HL-60 (cell line): ENCODE measurements at regions not wholly inside any gene's neighbourhood (a gene's known extent, or its start where the extent isn't known, plus 50 kb on each side); places are given as distances from the start of the nearest gene placed in this dataset.

ENCODE experiments used
- POLR2AphosphoS5 ChIP-seq: IDR thresholded peaks from 2 replicates; pipeline ENCODE4 v1.6.1; 2012; ENCODE audit warnings: low read depth
- TF ChIP-seq, protein P1 (sequence below): IDR thresholded peaks from 2 replicates; pipeline ENCODE4 v1.6.1; 2012; ENCODE audit warnings: low read depth; ENCODE audit not compliant: insufficient replicate concordance
- TF ChIP-seq, protein P2 (sequence below): IDR thresholded peaks from one replicate; pipeline ENCODE4 v1.5.1; 2011; ENCODE audit warnings: low read length, control low read depth, inconsistent platforms; ENCODE audit not compliant: insufficient read depth

DNA sequence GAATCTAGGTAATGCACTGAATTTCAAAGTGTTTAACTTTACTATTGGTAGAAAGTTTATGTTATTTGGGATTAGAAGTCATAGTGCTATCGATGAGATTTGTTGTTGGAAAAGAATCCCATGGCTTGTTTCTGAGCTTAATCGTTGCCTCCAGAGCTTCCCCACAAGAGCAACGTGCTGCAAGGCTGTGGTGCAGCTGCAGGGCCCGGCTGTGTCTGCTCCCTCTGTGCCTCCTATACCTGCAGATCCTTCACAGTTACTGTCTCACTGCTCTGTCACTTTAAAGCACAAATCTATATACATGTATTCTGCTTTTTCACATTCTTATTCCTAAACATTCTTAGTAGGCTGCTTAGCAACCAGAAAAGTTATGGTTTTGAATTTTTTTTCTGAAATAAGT lies 826.6 kb upstream of the COBL start:
- no peak for TF ChIP-seq POLR2AphosphoS5
- TF ChIP-seq, protein P1, sequence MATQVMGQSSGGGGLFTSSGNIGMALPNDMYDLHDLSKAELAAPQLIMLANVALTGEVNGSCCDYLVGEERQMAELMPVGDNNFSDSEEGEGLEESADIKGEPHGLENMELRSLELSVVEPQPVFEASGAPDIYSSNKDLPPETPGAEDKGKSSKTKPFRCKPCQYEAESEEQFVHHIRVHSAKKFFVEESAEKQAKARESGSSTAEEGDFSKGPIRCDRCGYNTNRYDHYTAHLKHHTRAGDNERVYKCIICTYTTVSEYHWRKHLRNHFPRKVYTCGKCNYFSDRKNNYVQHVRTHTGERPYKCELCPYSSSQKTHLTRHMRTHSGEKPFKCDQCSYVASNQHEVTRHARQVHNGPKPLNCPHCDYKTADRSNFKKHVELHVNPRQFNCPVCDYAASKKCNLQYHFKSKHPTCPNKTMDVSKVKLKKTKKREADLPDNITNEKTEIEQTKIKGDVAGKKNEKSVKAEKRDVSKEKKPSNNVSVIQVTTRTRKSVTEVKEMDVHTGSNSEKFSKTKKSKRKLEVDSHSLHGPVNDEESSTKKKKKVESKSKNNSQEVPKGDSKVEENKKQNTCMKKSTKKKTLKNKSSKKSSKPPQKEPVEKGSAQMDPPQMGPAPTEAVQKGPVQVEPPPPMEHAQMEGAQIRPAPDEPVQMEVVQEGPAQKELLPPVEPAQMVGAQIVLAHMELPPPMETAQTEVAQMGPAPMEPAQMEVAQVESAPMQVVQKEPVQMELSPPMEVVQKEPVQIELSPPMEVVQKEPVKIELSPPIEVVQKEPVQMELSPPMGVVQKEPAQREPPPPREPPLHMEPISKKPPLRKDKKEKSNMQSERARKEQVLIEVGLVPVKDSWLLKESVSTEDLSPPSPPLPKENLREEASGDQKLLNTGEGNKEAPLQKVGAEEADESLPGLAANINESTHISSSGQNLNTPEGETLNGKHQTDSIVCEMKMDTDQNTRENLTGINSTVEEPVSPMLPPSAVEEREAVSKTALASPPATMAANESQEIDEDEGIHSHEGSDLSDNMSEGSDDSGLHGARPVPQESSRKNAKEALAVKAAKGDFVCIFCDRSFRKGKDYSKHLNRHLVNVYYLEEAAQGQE = no peak
- TF ChIP-seq, protein P2, sequence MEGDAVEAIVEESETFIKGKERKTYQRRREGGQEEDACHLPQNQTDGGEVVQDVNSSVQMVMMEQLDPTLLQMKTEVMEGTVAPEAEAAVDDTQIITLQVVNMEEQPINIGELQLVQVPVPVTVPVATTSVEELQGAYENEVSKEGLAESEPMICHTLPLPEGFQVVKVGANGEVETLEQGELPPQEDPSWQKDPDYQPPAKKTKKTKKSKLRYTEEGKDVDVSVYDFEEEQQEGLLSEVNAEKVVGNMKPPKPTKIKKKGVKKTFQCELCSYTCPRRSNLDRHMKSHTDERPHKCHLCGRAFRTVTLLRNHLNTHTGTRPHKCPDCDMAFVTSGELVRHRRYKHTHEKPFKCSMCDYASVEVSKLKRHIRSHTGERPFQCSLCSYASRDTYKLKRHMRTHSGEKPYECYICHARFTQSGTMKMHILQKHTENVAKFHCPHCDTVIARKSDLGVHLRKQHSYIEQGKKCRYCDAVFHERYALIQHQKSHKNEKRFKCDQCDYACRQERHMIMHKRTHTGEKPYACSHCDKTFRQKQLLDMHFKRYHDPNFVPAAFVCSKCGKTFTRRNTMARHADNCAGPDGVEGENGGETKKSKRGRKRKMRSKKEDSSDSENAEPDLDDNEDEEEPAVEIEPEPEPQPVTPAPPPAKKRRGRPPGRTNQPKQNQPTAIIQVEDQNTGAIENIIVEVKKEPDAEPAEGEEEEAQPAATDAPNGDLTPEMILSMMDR = no peak
